Liver (tissue), 8 donors: ENCODE measurements at regions not wholly inside any gene's neighbourhood (a gene's known extent, or its start where the extent isn't known, plus 50 kb on each side); places are given as distances from the start of the nearest gene placed in this dataset.

Source experiments
- DNase-seq: peaks from one replicate; pipeline ENCODE4 v3.0.0-alpha.2; 2017; ENCODE audit warnings: low spot score
- H3K27ac ChIP-seq, 2 donors: one replicate each; pipeline ENCODE4 v1.7.0; 2013; ENCODE audit warnings: inconsistent platforms in 2 of 2, low read length in 2 of 2, control low read depth in 1 of 2, low read depth in 1 of 2, mild to moderate bottlenecking in 1 of 2
- H3K27me3 ChIP-seq, 4 donors: one replicate each; pipeline versions ENCODE4 v1.6.1 to v1.7.0; 2013; ENCODE audit warnings: low read length in 3 of 4, inconsistent platforms in 1 of 4, mild to moderate bottlenecking in 1 of 4, moderate library complexity in 1 of 4; ENCODE audit not compliant: control insufficient read depth in 4 of 4, insufficient read depth in 4 of 4
- H3K36me3 ChIP-seq, 4 donors: one replicate each; pipeline versions ENCODE4 v1.6.1 to v1.7.0; 2013; ENCODE audit warnings: low read length in 3 of 4, mild to moderate bottlenecking in 3 of 4, low read depth in 1 of 4, moderate library complexity in 1 of 4; ENCODE audit not compliant: control insufficient read depth in 4 of 4, insufficient read depth in 3 of 4
- H3K4me1 ChIP-seq, 4 donors: one replicate each; pipeline versions ENCODE4 v1.6.1 to v1.7.0; 2013; ENCODE audit warnings: low read length in 3 of 4, mild to moderate bottlenecking in 3 of 4, moderate library complexity in 1 of 4; ENCODE audit not compliant: control insufficient read depth in 4 of 4, insufficient read depth in 4 of 4
- H3K4me3 ChIP-seq, 3 donors: one replicate each; pipeline versions ENCODE4 v1.6.1 to v1.7.0; 2013; ENCODE audit warnings: low read length in 3 of 3, control low read depth in 1 of 3, low read depth in 1 of 3, mild to moderate bottlenecking in 1 of 3
- H3K9ac ChIP-seq, 2 donors: one replicate each; pipeline ENCODE4 v1.7.0; 2013; ENCODE audit warnings: low read length in 2 of 2, mild to moderate bottlenecking in 2 of 2, moderate library complexity in 2 of 2, control low read depth in 1 of 2, low read depth in 1 of 2
- H3K9me3 ChIP-seq, 4 donors: one replicate each; pipeline versions ENCODE4 v1.6.1 to v1.7.0; 2013; ENCODE audit warnings: low read length in 3 of 4; ENCODE audit not compliant: control insufficient read depth in 4 of 4
- ATF3 ChIP-seq: IDR thresholded peaks from 2 replicates; pipeline ENCODE4 v1.6.1; 2016; ENCODE audit warnings: antibody characterized with exemption
- EGR1 ChIP-seq, 2 donors: IDR thresholded peaks; 2 replicates each; pipeline ENCODE4 v1.6.1; 2016 to 2018; ENCODE audit warnings: antibody characterized with exemption in 2 of 2, low read depth in 2 of 2
- FOXA1 ChIP-seq: IDR thresholded peaks from 2 replicates; pipeline ENCODE4 v1.6.1; 2016; ENCODE audit warnings: antibody characterized with exemption
- FOXA2 ChIP-seq: IDR thresholded peaks from 2 replicates; pipeline ENCODE4 v1.6.1; 2016; ENCODE audit warnings: antibody characterized with exemption
- JUND ChIP-seq, 2 donors: IDR thresholded peaks; 2 replicates each; pipeline ENCODE4 v1.6.1; 2016; ENCODE audit warnings: antibody characterized with exemption in 2 of 2
- MAX ChIP-seq: IDR thresholded peaks from 2 replicates; pipeline ENCODE4 v1.6.1; 2016; ENCODE audit warnings: antibody characterized with exemption
- NR2F2 ChIP-seq: IDR thresholded peaks from 2 replicates; pipeline ENCODE4 v1.6.1; 2016; ENCODE audit warnings: antibody characterized with exemption
- RXRA ChIP-seq, 2 donors: IDR thresholded peaks; 2 replicates each; pipeline ENCODE4 v1.6.1; 2017 to 2018; ENCODE audit warnings: antibody characterized with exemption in 2 of 2, mild to moderate bottlenecking in 1 of 2
- SP1 ChIP-seq: IDR thresholded peaks from 2 replicates; pipeline ENCODE4 v1.6.1; 2018; ENCODE audit warnings: antibody characterized with exemption, mild to moderate bottlenecking
- YY1 ChIP-seq: IDR thresholded peaks from 2 replicates; pipeline ENCODE4 v1.6.1; 2016; ENCODE audit warnings: antibody characterized with exemption, mild to moderate bottlenecking
- WGBS: extraction: QIAGEN DNeasy Blood & Tissue Kit; methylation state at CpG from one replicate; pipeline ENCODE4 v1.1.7; 2013; 5-methylcytosine and 5-hydroxymethylcytosine counted together
- TF ChIP-seq, protein P1 (sequence below): IDR thresholded peaks from 2 replicates; pipeline ENCODE4 v1.6.1; 2016; ENCODE audit warnings: antibody characterized with exemption, mild to moderate bottlenecking
- TF ChIP-seq, protein P2 (sequence below): fragments of 150-350 bp; IDR thresholded peaks from 2 replicates; pipeline ENCODE4 v1.5.1; 2017; ENCODE audit warnings: improper control_type of control experiment, low read depth, low read length; ENCODE audit not compliant: missing input control
- TF ChIP-seq, protein P3 (sequence below): IDR thresholded peaks from 2 replicates; pipeline ENCODE4 v1.6.1; 2016; ENCODE audit warnings: antibody characterized with exemption
- donor health status: healthy.
- donor health status: healthy.
- donor health status: healthy.
- donor health status: healthy.
- donor health status: healthy.

GRCh38 chr6:40923326-40923725, 115.7 kb downstream of the UNC5CL start (continued):
- TF ChIP-seq, protein P1, sequence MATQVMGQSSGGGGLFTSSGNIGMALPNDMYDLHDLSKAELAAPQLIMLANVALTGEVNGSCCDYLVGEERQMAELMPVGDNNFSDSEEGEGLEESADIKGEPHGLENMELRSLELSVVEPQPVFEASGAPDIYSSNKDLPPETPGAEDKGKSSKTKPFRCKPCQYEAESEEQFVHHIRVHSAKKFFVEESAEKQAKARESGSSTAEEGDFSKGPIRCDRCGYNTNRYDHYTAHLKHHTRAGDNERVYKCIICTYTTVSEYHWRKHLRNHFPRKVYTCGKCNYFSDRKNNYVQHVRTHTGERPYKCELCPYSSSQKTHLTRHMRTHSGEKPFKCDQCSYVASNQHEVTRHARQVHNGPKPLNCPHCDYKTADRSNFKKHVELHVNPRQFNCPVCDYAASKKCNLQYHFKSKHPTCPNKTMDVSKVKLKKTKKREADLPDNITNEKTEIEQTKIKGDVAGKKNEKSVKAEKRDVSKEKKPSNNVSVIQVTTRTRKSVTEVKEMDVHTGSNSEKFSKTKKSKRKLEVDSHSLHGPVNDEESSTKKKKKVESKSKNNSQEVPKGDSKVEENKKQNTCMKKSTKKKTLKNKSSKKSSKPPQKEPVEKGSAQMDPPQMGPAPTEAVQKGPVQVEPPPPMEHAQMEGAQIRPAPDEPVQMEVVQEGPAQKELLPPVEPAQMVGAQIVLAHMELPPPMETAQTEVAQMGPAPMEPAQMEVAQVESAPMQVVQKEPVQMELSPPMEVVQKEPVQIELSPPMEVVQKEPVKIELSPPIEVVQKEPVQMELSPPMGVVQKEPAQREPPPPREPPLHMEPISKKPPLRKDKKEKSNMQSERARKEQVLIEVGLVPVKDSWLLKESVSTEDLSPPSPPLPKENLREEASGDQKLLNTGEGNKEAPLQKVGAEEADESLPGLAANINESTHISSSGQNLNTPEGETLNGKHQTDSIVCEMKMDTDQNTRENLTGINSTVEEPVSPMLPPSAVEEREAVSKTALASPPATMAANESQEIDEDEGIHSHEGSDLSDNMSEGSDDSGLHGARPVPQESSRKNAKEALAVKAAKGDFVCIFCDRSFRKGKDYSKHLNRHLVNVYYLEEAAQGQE: no peak
- TF ChIP-seq, protein P2, sequence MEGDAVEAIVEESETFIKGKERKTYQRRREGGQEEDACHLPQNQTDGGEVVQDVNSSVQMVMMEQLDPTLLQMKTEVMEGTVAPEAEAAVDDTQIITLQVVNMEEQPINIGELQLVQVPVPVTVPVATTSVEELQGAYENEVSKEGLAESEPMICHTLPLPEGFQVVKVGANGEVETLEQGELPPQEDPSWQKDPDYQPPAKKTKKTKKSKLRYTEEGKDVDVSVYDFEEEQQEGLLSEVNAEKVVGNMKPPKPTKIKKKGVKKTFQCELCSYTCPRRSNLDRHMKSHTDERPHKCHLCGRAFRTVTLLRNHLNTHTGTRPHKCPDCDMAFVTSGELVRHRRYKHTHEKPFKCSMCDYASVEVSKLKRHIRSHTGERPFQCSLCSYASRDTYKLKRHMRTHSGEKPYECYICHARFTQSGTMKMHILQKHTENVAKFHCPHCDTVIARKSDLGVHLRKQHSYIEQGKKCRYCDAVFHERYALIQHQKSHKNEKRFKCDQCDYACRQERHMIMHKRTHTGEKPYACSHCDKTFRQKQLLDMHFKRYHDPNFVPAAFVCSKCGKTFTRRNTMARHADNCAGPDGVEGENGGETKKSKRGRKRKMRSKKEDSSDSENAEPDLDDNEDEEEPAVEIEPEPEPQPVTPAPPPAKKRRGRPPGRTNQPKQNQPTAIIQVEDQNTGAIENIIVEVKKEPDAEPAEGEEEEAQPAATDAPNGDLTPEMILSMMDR: no peak
- no peak for TF ChIP-seq FOXA1
- no peak for TF ChIP-seq YY1
- TF ChIP-seq FOXA2: no peak
- TF ChIP-seq NR2F2: no peak

DNA sequence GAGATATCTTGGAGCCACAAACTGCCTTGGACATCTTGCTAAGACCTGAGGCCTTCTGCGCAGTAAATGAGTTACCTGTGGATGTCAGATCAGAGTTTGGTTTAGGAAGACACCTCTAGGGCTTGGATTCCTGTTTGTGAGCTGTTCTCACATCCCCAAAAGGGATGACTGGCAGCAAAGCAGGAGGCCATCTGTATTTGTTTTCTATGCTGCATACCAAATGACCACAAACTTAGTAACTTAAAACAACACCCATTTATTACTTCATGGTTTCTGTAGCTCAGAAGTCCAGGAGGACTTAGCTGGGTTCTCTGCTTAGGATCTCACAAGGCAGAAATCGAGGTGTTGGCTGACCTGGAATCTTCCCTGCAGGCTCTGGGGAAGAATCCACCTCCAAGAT, 116.7 kb downstream of the UNC5CL start:
- Histone ChIP-seq H3K36me3 (no peaks in the 10 kb centered on the region), H3K4me1 (no peaks in the 10 kb centered on the region), H3K9me3 (no peaks in the 10 kb centered on the region), H3K4me3 (no peak overlapping the region), H3K9ac (no peak overlapping the region), H3K27me3 (no peaks in the 10 kb centered on the region), H3K27ac (no peak overlapping the region)
- DNase-seq: no peak
- WGBS: 88% methylated on average over 2 of the region's 2 CpGs
- TF ChIP-seq SP1 (no peak), EGR1 (IDR thresholded peaks at IDR 0.05; ENCODE audit: low read depth in 2 of 2) (no peak), JUND (IDR thresholded peaks at IDR 0.05) (no peak)
- TF ChIP-seq, protein P3, sequence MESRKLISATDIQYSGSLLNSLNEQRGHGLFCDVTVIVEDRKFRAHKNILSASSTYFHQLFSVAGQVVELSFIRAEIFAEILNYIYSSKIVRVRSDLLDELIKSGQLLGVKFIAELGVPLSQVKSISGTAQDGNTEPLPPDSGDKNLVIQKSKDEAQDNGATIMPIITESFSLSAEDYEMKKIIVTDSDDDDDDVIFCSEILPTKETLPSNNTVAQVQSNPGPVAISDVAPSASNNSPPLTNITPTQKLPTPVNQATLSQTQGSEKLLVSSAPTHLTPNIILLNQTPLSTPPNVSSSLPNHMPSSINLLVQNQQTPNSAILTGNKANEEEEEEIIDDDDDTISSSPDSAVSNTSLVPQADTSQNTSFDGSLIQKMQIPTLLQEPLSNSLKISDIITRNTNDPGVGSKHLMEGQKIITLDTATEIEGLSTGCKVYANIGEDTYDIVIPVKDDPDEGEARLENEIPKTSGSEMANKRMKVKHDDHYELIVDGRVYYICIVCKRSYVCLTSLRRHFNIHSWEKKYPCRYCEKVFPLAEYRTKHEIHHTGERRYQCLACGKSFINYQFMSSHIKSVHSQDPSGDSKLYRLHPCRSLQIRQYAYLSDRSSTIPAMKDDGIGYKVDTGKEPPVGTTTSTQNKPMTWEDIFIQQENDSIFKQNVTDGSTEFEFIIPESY: no peak

DNA sequence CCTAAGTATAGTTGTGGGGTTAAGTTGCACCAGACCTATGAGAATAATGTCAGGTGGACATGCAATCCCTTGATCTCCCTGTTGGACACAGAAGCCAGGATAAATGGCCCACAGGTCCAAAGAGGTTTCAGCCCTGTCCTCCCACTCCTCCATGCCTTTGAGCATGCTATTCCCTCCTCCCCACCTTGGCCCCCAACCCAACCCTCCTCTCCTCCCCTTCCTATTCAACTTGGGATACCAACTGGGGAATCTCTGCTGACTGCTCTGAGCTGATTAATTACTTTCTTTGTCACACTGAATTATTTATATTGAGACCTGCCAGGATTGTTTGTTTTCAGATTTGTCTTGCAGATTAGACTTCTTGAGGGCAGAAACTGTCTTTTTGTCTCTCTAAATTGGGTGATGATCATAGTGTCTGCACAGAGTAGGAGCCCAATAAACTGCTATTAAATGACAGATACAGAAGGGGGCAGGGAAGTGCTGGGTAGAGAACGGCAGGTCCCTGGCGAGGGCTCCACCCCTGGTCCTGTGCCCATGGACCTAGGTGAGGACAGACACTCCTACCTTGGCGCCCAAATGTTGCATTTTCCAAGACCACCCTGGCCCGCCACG, 120.9 kb downstream of the UNC5CL start:
- Histone ChIP-seq H3K27ac (no peak overlapping the region), H3K9me3 (no peaks in the 10 kb centered on the region), H3K4me3 (no peak overlapping the region), H3K9ac (no peak overlapping the region), H3K27me3 (no peaks in the 10 kb centered on the region), H3K4me1 (no peaks in the 10 kb centered on the region), H3K36me3 (no peaks in the 10 kb centered on the region)
- TF ChIP-seq MAX: no peak
- no peak for TF ChIP-seq RXRA (IDR thresholded peaks at IDR 0.05)
- no peak for TF ChIP-seq ATF3
- no peak for DNase-seq
- WGBS: 71% methylated on average over 5 of the region's 5 CpGs
